Hepatocyte (in vitro differentiated cells): ENCODE measurements at regions not wholly inside any gene's neighbourhood (a gene's known extent, or its start where the extent isn't known, plus 50 kb on each side); places are given as distances from the start of the nearest gene placed in this dataset.

Source experiments
- CTCF ChIP-seq: fragments of 200-600 bp; sonication (generic); IDR thresholded peaks from 2 replicates; pipeline ENCODE4 v1.5.1; 2016; ENCODE audit warnings: antibody characterized with exemption, mild to moderate bottlenecking; ENCODE audit not compliant: poor library complexity
- EZH2 ChIP-seq: fragments of 200-600 bp; sonication (generic); IDR thresholded peaks from 2 replicates; pipeline ENCODE4 v1.6.1; 2016; ENCODE audit warnings: antibody characterized with exemption, mild to moderate bottlenecking, borderline replicate concordance
- EZH2phosphoT487 ChIP-seq: fragments of 200-600 bp; sonication (generic); IDR thresholded peaks from one replicate; pipeline ENCODE4 v1.6.1; 2018; ENCODE audit warnings: antibody characterized with exemption, mild to moderate bottlenecking, low read depth, moderate library complexity; ENCODE audit not compliant: unreplicated experiment, severe bottlenecking

GRCh38 chr11:123260511-123261211 is 65.6 kb upstream of the CLMP start:
- TF ChIP-seq CTCF (no peak), EZH2 (no peak), EZH2phosphoT487 (no peak)
